ENCODE measurements at regions not wholly inside any gene's neighbourhood (a gene's known extent, or its start where the extent isn't known, plus 50 kb on each side); places are given as distances from the start of the nearest gene placed in this dataset.
A peak's percentile ranks its signal among the peaks of the same experiment; 100 is the strongest.

GRCh38 chr2:12261986-12262680 is 454.6 kb upstream of the TRIB2 start:
- WGBS (ENCODE audit: extremely low coverage, insufficient coverage, low lambda C conversion rate) = no CpG with 5 or more reads among the region's 3 CpGs
- peak overlapping the region; percentile 19 for H2BK15ac ChIP-seq (replicated peaks; ENCODE audit: low read depth)
- H3K18ac ChIP-seq (ENCODE audit: low read length) = no peak overlapping the region
- H4K8ac ChIP-seq (ENCODE audit: low read depth, low read length) = no peak overlapping the region
- H3K27me3 ChIP-seq (ENCODE audit: insufficient read depth, low read length, poor library complexity) = no peaks in the 10 kb centered on the region
- H3K9ac ChIP-seq (ENCODE audit: low read length) = no peak overlapping the region
- H2BK5ac ChIP-seq (ENCODE audit: low read length) = no peak overlapping the region
- peak; percentile 57 for DNase-seq
- no peaks in the 10 kb centered on the region for H3K79me1 ChIP-seq (ENCODE audit: low read length)
- H2BK120ac ChIP-seq (ENCODE audit: low read depth, low read length) = no peak overlapping the region
- no peaks in the 10 kb centered on the region for H3K36me3 ChIP-seq (ENCODE audit: control insufficient read depth, insufficient read depth, low read length)
- H3K56ac ChIP-seq (ENCODE audit: low read length) = no peak overlapping the region
- no peaks in the 10 kb centered on the region for H3K4me1 ChIP-seq (ENCODE audit: control insufficient read depth, low read depth, low read length)
- H2AK5ac ChIP-seq (ENCODE audit: low read length) = no peak overlapping the region
- no peak overlapping the region for H3K23ac ChIP-seq (ENCODE audit: low read length)
- H3K4me3 ChIP-seq (ENCODE audit: low read length) = no peak overlapping the region
- no peak overlapping the region for H3K4ac ChIP-seq (ENCODE audit: low read depth, low read length)
- H4K5ac ChIP-seq (ENCODE audit: low read length) = no peak overlapping the region
- H3K4me2 ChIP-seq (ENCODE audit: low read length) = no peak overlapping the region
- H3K27ac ChIP-seq (ENCODE audit: low read depth, low read length) = no peak overlapping the region
- no peaks in the 10 kb centered on the region for H3K79me2 ChIP-seq (ENCODE audit: control insufficient read depth, insufficient read depth, low read length)

GRCh38 chr2:12262681-12263436 is 453.9 kb upstream of the TRIB2 start:
- no peak overlapping the region for H2BK15ac ChIP-seq (replicated peaks; ENCODE audit: low read depth)
- H3K79me2 ChIP-seq (ENCODE audit: control insufficient read depth, insufficient read depth, low read length) = no peaks in the 10 kb centered on the region
- H2BK120ac ChIP-seq (ENCODE audit: low read depth, low read length) = peak overlapping the region; percentile 28
- no peak overlapping the region for H3K4ac ChIP-seq (ENCODE audit: low read depth, low read length)
- no peak overlapping the region for H2AK5ac ChIP-seq (ENCODE audit: low read length)
- H3K4me3 ChIP-seq (ENCODE audit: low read length) = no peak overlapping the region
- H3K4me1 ChIP-seq (ENCODE audit: control insufficient read depth, low read depth, low read length) = no peaks in the 10 kb centered on the region
- no peak overlapping the region for H2BK5ac ChIP-seq (ENCODE audit: low read length)
- no peaks in the 10 kb centered on the region for H3K36me3 ChIP-seq (ENCODE audit: control insufficient read depth, insufficient read depth, low read length)
- no peak overlapping the region for H3K56ac ChIP-seq (ENCODE audit: low read length)
- no peak overlapping the region for H3K9ac ChIP-seq (ENCODE audit: low read length)
- H3K27ac ChIP-seq (ENCODE audit: low read depth, low read length) = no peak overlapping the region
- H4K8ac ChIP-seq (ENCODE audit: low read depth, low read length) = no peak overlapping the region
- no peaks in the 10 kb centered on the region for H3K27me3 ChIP-seq (ENCODE audit: insufficient read depth, low read length, poor library complexity)
- no CpG with 5 or more reads among the region's 2 CpGs for WGBS (ENCODE audit: extremely low coverage, insufficient coverage, low lambda C conversion rate)
- no peak overlapping the region for H4K5ac ChIP-seq (ENCODE audit: low read length)
- no peaks in the 10 kb centered on the region for H3K79me1 ChIP-seq (ENCODE audit: low read length)
- H3K18ac ChIP-seq (ENCODE audit: low read length) = peak overlapping the region; percentile 80
- DNase-seq = no peak
- H3K4me2 ChIP-seq (ENCODE audit: low read length) = no peak overlapping the region
- H3K23ac ChIP-seq (ENCODE audit: low read length) = no peak overlapping the region

GRCh38 chr2:12263730-12264129 is 453.0 kb upstream of the TRIB2 start:
- H3K4me1 ChIP-seq (ENCODE audit: control insufficient read depth, low read depth, low read length) = no peaks in the 10 kb centered on the region
- H3K4me3 ChIP-seq (ENCODE audit: low read length) = no peak overlapping the region
- no peaks in the 10 kb centered on the region for H3K79me1 ChIP-seq (ENCODE audit: low read length)
- H3K4me2 ChIP-seq (ENCODE audit: low read length) = no peak overlapping the region
- H2AK5ac ChIP-seq (ENCODE audit: low read length) = no peak overlapping the region
- H3K18ac ChIP-seq (ENCODE audit: low read length) = no peak overlapping the region
- H3K9ac ChIP-seq (ENCODE audit: low read length) = no peak overlapping the region
- H4K8ac ChIP-seq (ENCODE audit: low read depth, low read length) = no peak overlapping the region
- H3K79me2 ChIP-seq (ENCODE audit: control insufficient read depth, insufficient read depth, low read length) = no peaks in the 10 kb centered on the region
- H3K56ac ChIP-seq (ENCODE audit: low read length) = no peak overlapping the region
- H2BK120ac ChIP-seq (ENCODE audit: low read depth, low read length) = no peak overlapping the region
- no peak for DNase-seq
- no peak overlapping the region for H2BK15ac ChIP-seq (replicated peaks; ENCODE audit: low read depth)
- H3K23ac ChIP-seq (ENCODE audit: low read length) = no peak overlapping the region
- no peak overlapping the region for H3K27ac ChIP-seq (ENCODE audit: low read depth, low read length)
- H3K4ac ChIP-seq (ENCODE audit: low read depth, low read length) = no peak overlapping the region
- no peak overlapping the region for H2BK5ac ChIP-seq (ENCODE audit: low read length)
- H3K27me3 ChIP-seq (ENCODE audit: insufficient read depth, low read length, poor library complexity) = no peaks in the 10 kb centered on the region
- H3K36me3 ChIP-seq (ENCODE audit: control insufficient read depth, insufficient read depth, low read length) = no peaks in the 10 kb centered on the region
- H4K5ac ChIP-seq (ENCODE audit: low read length) = no peak overlapping the region

- Histone ChIP-seq H3K9ac (ENCODE audit: low read length) (no peak overlapping the region), H3K23ac (ENCODE audit: low read length) (no peak overlapping the region), H3K79me2 (ENCODE audit: control insufficient read depth, insufficient read depth, low read length) (no peaks in the 10 kb centered on the region), H3K4ac (ENCODE audit: low read depth, low read length) (no peak overlapping the region), H2BK15ac (replicated peaks; ENCODE audit: low read depth) (no peak overlapping the region), H3K79me1 (ENCODE audit: low read length) (no peaks in the 10 kb centered on the region), H3K27ac (ENCODE audit: low read depth, low read length) (no peak overlapping the region), H3K56ac (ENCODE audit: low read length) (no peak overlapping the region), H3K4me3 (ENCODE audit: low read length) (no peak overlapping the region), H3K36me3 (ENCODE audit: control insufficient read depth, insufficient read depth, low read length) (no peaks in the 10 kb centered on the region), H2BK5ac (ENCODE audit: low read length) (no peak overlapping the region), H4K5ac (ENCODE audit: low read length) (no peak overlapping the region), H3K18ac (ENCODE audit: low read length) (no peak overlapping the region), H4K8ac (ENCODE audit: low read depth, low read length) (no peak overlapping the region), H3K27me3 (ENCODE audit: insufficient read depth, low read length, poor library complexity) (no peaks in the 10 kb centered on the region), H3K4me2 (ENCODE audit: low read length) (no peak overlapping the region), H2AK5ac (ENCODE audit: low read length) (no peak overlapping the region), H3K4me1 (ENCODE audit: control insufficient read depth, low read depth, low read length) (no peaks in the 10 kb centered on the region), H2BK120ac (ENCODE audit: low read depth, low read length) (no peak overlapping the region)
- no peak for DNase-seq
- no CpG with 5 or more reads among the region's 1 CpG for WGBS (ENCODE audit: extremely low coverage, insufficient coverage, low lambda C conversion rate)
Observed at GRCh38 chr2:12264146-12264545, 452.6 kb upstream of the TRIB2 start.

- H3K56ac ChIP-seq (ENCODE audit: low read length) = no peak overlapping the region
- no CpG with 5 or more reads among the region's 1 CpG for WGBS (ENCODE audit: extremely low coverage, insufficient coverage, low lambda C conversion rate)
- no peak overlapping the region for H2BK120ac ChIP-seq (ENCODE audit: low read depth, low read length)
- no peak overlapping the region for H2AK5ac ChIP-seq (ENCODE audit: low read length)
- H2BK5ac ChIP-seq (ENCODE audit: low read length) = no peak overlapping the region
- H3K23ac ChIP-seq (ENCODE audit: low read length) = no peak overlapping the region
- H4K5ac ChIP-seq (ENCODE audit: low read length) = no peak overlapping the region
- no peak overlapping the region for H2BK15ac ChIP-seq (replicated peaks; ENCODE audit: low read depth)
- no peak overlapping the region for H3K18ac ChIP-seq (ENCODE audit: low read length)
- H3K4me2 ChIP-seq (ENCODE audit: low read length) = no peak overlapping the region
- no peaks in the 10 kb centered on the region for H3K79me2 ChIP-seq (ENCODE audit: control insufficient read depth, insufficient read depth, low read length)
- H3K27ac ChIP-seq (ENCODE audit: low read depth, low read length) = no peak overlapping the region
- H3K36me3 ChIP-seq (ENCODE audit: control insufficient read depth, insufficient read depth, low read length) = no peaks in the 10 kb centered on the region
- H4K8ac ChIP-seq (ENCODE audit: low read depth, low read length) = no peak overlapping the region
- no peak for DNase-seq
- no peak overlapping the region for H3K4me3 ChIP-seq (ENCODE audit: low read length)
- H3K27me3 ChIP-seq (ENCODE audit: insufficient read depth, low read length, poor library complexity) = no peaks in the 10 kb centered on the region
- no peaks in the 10 kb centered on the region for H3K4me1 ChIP-seq (ENCODE audit: control insufficient read depth, low read depth, low read length)
- no peaks in the 10 kb centered on the region for H3K79me1 ChIP-seq (ENCODE audit: low read length)
- no peak overlapping the region for H3K9ac ChIP-seq (ENCODE audit: low read length)
- no peak overlapping the region for H3K4ac ChIP-seq (ENCODE audit: low read depth, low read length)
Observed at GRCh38 chr2:12265646-12266045, 451.1 kb upstream of the TRIB2 start.

Measured in mesendoderm (in vitro differentiated cells).